ENCODE measurements at regions not wholly inside any gene's neighbourhood (a gene's known extent, or its start where the extent isn't known, plus 50 kb on each side); places are given as distances from the start of the nearest gene placed in this dataset.

- TF ChIP-seq NR4A1 (CRISPR knock-in tag; IDR thresholded peaks at IDR 0.05): no peak
- no peak for TF ChIP-seq NR4A1 (tag; IDR thresholded peaks at IDR 0.05)
- peak; percentile 17 for TF ChIP-seq CCNT2 (IDR thresholded peaks at IDR 0.05; ENCODE audit: borderline replicate concordance, extremely low read depth, insufficient read length, low read depth, low read length)
- TF ChIP-seq PHB (CRISPR knock-in tag; IDR thresholded peaks at IDR 0.05): no peak
- TF ChIP-seq ZNF24 (IDR thresholded peaks at IDR 0.05): no peak
- peak; percentile 35; the same call in 1 of the 2 replicates for TF ChIP-seq SMARCE1 (IDR thresholded peaks at IDR 0.05)
- peak; percentile 20; the same call in 1 of the 2 replicates for TF ChIP-seq EP300 (IDR thresholded peaks at IDR 0.05; ENCODE audit: low read length)
- no peak for TF ChIP-seq BRF1 (IDR thresholded peaks at IDR 0.05; ENCODE audit: borderline replicate concordance, extremely low read depth, insufficient read length)
- no peak for TF ChIP-seq ZKSCAN3 (CRISPR knock-in tag; IDR thresholded peaks at IDR 0.05)
- no peak for TF ChIP-seq HMGXB4 (CRISPR knock-in tag; IDR thresholded peaks at IDR 0.05)
- no peak for TF ChIP-seq ERF (CRISPR knock-in tag; IDR thresholded peaks at IDR 0.05)
- no peak for TF ChIP-seq SP1 (CRISPR knock-in tag; IDR thresholded peaks at IDR 0.05)
- no peak for TF ChIP-seq MEF2D (tag; conservative IDR thresholded peaks at IDR 0.05; ENCODE audit: low read depth)
- TF ChIP-seq CEBPG (CRISPR knock-in tag; IDR thresholded peaks at IDR 0.05): no peak
- TF ChIP-seq CEBPG (tag; conservative IDR thresholded peaks at IDR 0.05 in 1 of 2, IDR thresholded peaks at IDR 0.05 in 1 of 2): no peak
- TF ChIP-seq GTF2E2 (tag; IDR thresholded peaks at IDR 0.05): no peak
- no peak for TF ChIP-seq ZBTB1 (CRISPR knock-in tag; IDR thresholded peaks at IDR 0.05; ENCODE audit: borderline replicate concordance, low read depth)
- TF ChIP-seq MAFG (tag; conservative IDR thresholded peaks at IDR 0.05): no peak
- no peak for TF ChIP-seq HNRNPUL1 (IDR thresholded peaks at IDR 0.05; ENCODE audit: low read length)
- no peak for TF ChIP-seq RNF2 (IDR thresholded peaks at IDR 0.05)
- TF ChIP-seq ZNF644 (tag; IDR thresholded peaks at IDR 0.05; ENCODE audit: low read depth): no peak
- TF ChIP-seq KLF13 (tag; IDR thresholded peaks at IDR 0.05; ENCODE audit: borderline replicate concordance, low read depth): no peak
- TF ChIP-seq JUN (IDR thresholded peaks at IDR 0.05; ENCODE audit: borderline replicate concordance, low read depth, low read length): no peak
- TF ChIP-seq JUN (CRISPR knock-in tag; IDR thresholded peaks at IDR 0.05; ENCODE audit: borderline replicate concordance): no peak
- 0 out of 2 replicates have a peak, but pooled peaks have one; percentile 23 for TF ChIP-seq SMAD4 (CRISPR knock-in tag; conservative IDR thresholded peaks at IDR 0.05)
- TF ChIP-seq ZNF766 (CRISPR knock-in tag; conservative IDR thresholded peaks at IDR 0.05): peak; percentile 58; the same call in 1 of the 2 replicates
- TF ChIP-seq CBFA2T3 (IDR thresholded peaks at IDR 0.05): peak; percentile 58
- TF ChIP-seq TFE3 (CRISPR knock-in tag; IDR thresholded peaks at IDR 0.05): no peak
- peak; percentile 58 for TF ChIP-seq FOSL1 (tag; conservative IDR thresholded peaks at IDR 0.05)
Measured at GRCh38 chr2:215598376-215598975, 162.6 kb upstream of the FN1 start (continued).
